Transverse colon (tissue), 4 donors: ENCODE measurements at regions not wholly inside any gene's neighbourhood (a gene's known extent, or its start where the extent isn't known, plus 50 kb on each side); places are given as distances from the start of the nearest gene placed in this dataset.

Experiments used
- DNase-seq: peaks from one replicate; pipeline ENCODE4 v3.0.0-alpha.2; 2019
- H3K27ac ChIP-seq, 4 donors: fragments of 200-600 bp; sonication (generic); 2 replicates each; pipeline ENCODE4 v1.5.1; 2016 to 2018; ENCODE audit warnings: inconsistent platforms in 4 of 4
- H3K27me3 ChIP-seq: fragments of 200-600 bp; sonication (generic); 2 replicates; pipeline ENCODE4 v1.5.1; 2017; ENCODE audit warnings: inconsistent platforms
- H3K36me3 ChIP-seq, 4 donors: fragments of 200-600 bp; sonication (generic); 2 replicates each; pipeline ENCODE4 v1.5.1; 2017 to 2019; ENCODE audit warnings: inconsistent platforms in 4 of 4
- H3K4me1 ChIP-seq, 4 donors: fragments of 200-600 bp; sonication (generic); 2 replicates each; pipeline ENCODE4 v1.5.1; 2017 to 2020; ENCODE audit warnings: inconsistent platforms in 4 of 4
- H3K4me3 ChIP-seq, 4 donors: fragments of 200-600 bp; sonication (generic); 1 replicate in 1 of 4; 2 replicates in 3 of 4; pipeline versions ENCODE4 v1.5.1 to v1.6.1; 2017 to 2019; ENCODE audit warnings: inconsistent platforms in 4 of 4
- H3K9me3 ChIP-seq, 2 donors: fragments of 200-600 bp; sonication (generic); 2 replicates each; pipeline ENCODE4 v1.5.1; 2017 to 2019; ENCODE audit warnings: inconsistent platforms in 2 of 2
- EP300 ChIP-seq: sonication (generic); formaldehyde crosslinking; IDR thresholded peaks from one replicate; pipeline ENCODE4 v1.6.1; 2017; ENCODE audit warnings: antibody characterized with exemption, low read depth
- POLR2A ChIP-seq: fragments of 450-650 bp; IDR thresholded peaks from one replicate; pipeline ENCODE4 v1.6.1; 2016; ENCODE audit warnings: antibody characterized with exemption, mild to moderate bottlenecking, moderate library complexity
- POLR2AphosphoS5 ChIP-seq, 3 donors: sonication (generic); formaldehyde crosslinking; IDR thresholded peaks; one replicate each; pipeline ENCODE4 v1.6.1; 2016; ENCODE audit warnings: antibody characterized with exemption in 3 of 3
- WGBS, 2 donors: methylation state at CpG; one replicate each; pipeline ENCODE4 v1.1.5; 2018; ENCODE audit warnings: low coverage in 1 of 2; 5-methylcytosine and 5-hydroxymethylcytosine counted together
- in situ Hi-C, 4 donors: fragments of 200-750 bp; cut with MboI; loops; one replicate each; pipeline versions ENCODE4 v1.15.0 to v1.15.1; 2017; ENCODE audit warnings: low sequenced_read_pairs in 3 of 4, low pct_ligation_motif_present in 1 of 4, low pct_unique_long_range_greater_than_20kb in 1 of 4
- intact Hi-C: fragments of 100-400 bp; cut with DNase I; formaldehyde crosslinking; loops from one replicate; pipeline ENCODE4 v1.15.1; 2023; ENCODE audit warnings: low total_unique reads
- TF ChIP-seq, protein P1 (sequence below), 5 experiments: fragments of 200-600 bp in 3 of 5; fragments of 450-650 bp in 2 of 5; sonication (generic) in 3 of 5; IDR thresholded peaks; 1 replicate in 2 of 5; 2 replicates in 3 of 5; pipeline ENCODE4 v1.5.1; 2016 to 2017; ENCODE audit warnings: antibody characterized with exemption in 5 of 5, inconsistent platforms in 3 of 5, mild to moderate bottlenecking in 2 of 5, moderate library complexity in 1 of 5

GRCh38 chr9:19941874-19942273 is 153.0 kb upstream of the SLC24A2 start:
- Histone ChIP-seq H3K36me3 (no peaks in the 10 kb centered on the region), H3K27ac (no peak overlapping the region), H3K4me1 (no peaks in the 10 kb centered on the region), H3K9me3 (no peaks in the 10 kb centered on the region), H3K4me3 (no peak overlapping the region), H3K27me3 (no peaks in the 10 kb centered on the region)
- DNase-seq: no peak
- intact Hi-C loops: no loop called here
- no peak for TF ChIP-seq EP300
- TF ChIP-seq, protein P1, sequence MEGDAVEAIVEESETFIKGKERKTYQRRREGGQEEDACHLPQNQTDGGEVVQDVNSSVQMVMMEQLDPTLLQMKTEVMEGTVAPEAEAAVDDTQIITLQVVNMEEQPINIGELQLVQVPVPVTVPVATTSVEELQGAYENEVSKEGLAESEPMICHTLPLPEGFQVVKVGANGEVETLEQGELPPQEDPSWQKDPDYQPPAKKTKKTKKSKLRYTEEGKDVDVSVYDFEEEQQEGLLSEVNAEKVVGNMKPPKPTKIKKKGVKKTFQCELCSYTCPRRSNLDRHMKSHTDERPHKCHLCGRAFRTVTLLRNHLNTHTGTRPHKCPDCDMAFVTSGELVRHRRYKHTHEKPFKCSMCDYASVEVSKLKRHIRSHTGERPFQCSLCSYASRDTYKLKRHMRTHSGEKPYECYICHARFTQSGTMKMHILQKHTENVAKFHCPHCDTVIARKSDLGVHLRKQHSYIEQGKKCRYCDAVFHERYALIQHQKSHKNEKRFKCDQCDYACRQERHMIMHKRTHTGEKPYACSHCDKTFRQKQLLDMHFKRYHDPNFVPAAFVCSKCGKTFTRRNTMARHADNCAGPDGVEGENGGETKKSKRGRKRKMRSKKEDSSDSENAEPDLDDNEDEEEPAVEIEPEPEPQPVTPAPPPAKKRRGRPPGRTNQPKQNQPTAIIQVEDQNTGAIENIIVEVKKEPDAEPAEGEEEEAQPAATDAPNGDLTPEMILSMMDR (IDR thresholded peaks at IDR 0.05): no peak
- TF ChIP-seq POLR2AphosphoS5 (IDR thresholded peaks at IDR 0.05): no peak
- no peak for TF ChIP-seq POLR2A
- in situ Hi-C loops: loop anchor here in 3 of 4 donors (25.0 kb wide), 3 partner anchors 395 to 1170 kb away; no protein-coding TSS in a partner anchor
- WGBS, 2 donors: 35 to 52% methylated on average over 2 of the region's 2 CpGs

GRCh38 chr9:19940811-19941535 is 152.1 kb upstream of the SLC24A2 start:
- H3K9me3 ChIP-seq: no peaks in the 10 kb centered on the region
- intact Hi-C loops (no loop called here), in situ Hi-C loops (loop anchor here in 3 of 4 donors (25.0 kb wide), 3 partner anchors 396 to 1171 kb away; no protein-coding TSS in a partner anchor)
- H3K4me1 ChIP-seq: no peaks in the 10 kb centered on the region
- no peak for DNase-seq
- H3K27ac ChIP-seq: no peak overlapping the region
- H3K4me3 ChIP-seq: no peak overlapping the region
- no peaks in the 10 kb centered on the region for H3K36me3 ChIP-seq
- TF ChIP-seq, protein P1 (IDR thresholded peaks at IDR 0.05): no peak
- TF ChIP-seq POLR2AphosphoS5 (IDR thresholded peaks at IDR 0.05) (no peak), EP300 (no peak), POLR2A (no peak)
- 56 to 78% methylated on average over 1 to 2 of the region's 2 CpGs for WGBS, 2 donors
- no peaks in the 10 kb centered on the region for H3K27me3 ChIP-seq

DNA sequence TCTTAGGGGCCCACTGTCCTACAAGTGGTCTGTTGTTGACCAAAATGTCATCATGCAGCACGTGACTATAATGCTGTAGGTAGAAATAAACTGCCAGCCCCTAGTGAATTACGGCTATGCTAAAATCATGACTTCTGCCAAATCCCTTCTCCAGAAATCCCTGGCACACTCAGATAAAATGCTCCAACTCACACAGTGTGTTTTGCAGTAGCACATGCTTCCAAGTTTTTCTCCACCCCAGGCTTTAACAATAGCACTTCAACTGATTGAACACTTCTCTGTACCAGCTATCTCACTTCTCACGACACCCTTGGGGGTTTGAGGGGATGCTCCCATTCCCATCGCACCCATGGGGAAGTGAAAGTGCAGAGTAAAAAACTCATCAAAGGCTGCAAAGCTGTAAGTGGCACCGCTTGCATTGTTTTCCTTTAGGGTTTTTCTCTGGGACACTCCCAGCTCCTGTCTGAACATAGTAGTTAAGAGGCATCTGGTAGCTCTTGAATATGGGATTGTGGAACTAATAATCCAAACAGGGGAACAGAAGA is 151.0 kb upstream of the SLC24A2 start:
- Histone ChIP-seq H3K27ac (no peak overlapping the region), H3K4me1 (no peaks in the 10 kb centered on the region), H3K4me3 (no peak overlapping the region), H3K9me3 (no peaks in the 10 kb centered on the region), H3K36me3 (no peaks in the 10 kb centered on the region), H3K27me3 (no peaks in the 10 kb centered on the region)
- intact Hi-C loops (no loop called here), in situ Hi-C loops (loop anchor here in 3 of 4 donors (25.0 kb wide), 3 partner anchors 397 to 1172 kb away; no protein-coding TSS in a partner anchor)
- WGBS, 2 donors: 47 to 57% methylated on average over 2 to 5 of the region's 5 CpGs
- no peak for DNase-seq
- TF ChIP-seq POLR2AphosphoS5 (IDR thresholded peaks at IDR 0.05) (no peak), POLR2A (no peak), EP300 (no peak)
- TF ChIP-seq, protein P1 (IDR thresholded peaks at IDR 0.05): no peak

- TF ChIP-seq POLR2A: no peak
- TF ChIP-seq, protein P1 (IDR thresholded peaks at IDR 0.05): no peak
- Histone ChIP-seq H3K9me3 (no peaks in the 10 kb centered on the region), H3K36me3 (no peaks in the 10 kb centered on the region), H3K4me3 (no peak overlapping the region), H3K27me3 (no peaks in the 10 kb centered on the region), H3K27ac (no peak overlapping the region), H3K4me1 (no peaks in the 10 kb centered on the region)
- in situ Hi-C loops (loop anchor here in 3 of 4 donors (25.0 kb wide), 3 partner anchors 398 to 1173 kb away; no protein-coding TSS in a partner anchor), intact Hi-C loops (no loop called here)
- no peak for DNase-seq
- 78 to 86% methylated on average over 5 to 6 of the region's 6 CpGs for WGBS, 2 donors
These were observed 150.3 kb upstream of the SLC24A2 start for GRCh38 chr9:19938990-19939733.
